ENCODE measurements at regions not wholly inside any gene's neighbourhood (a gene's known extent, or its start where the extent isn't known, plus 50 kb on each side); places are given as distances from the start of the nearest gene placed in this dataset.
"Not testable (repeated sequence)": the region's sequence is repeated elsewhere in the genome, so short reads cannot be mapped to it uniquely, and the experiment has no call there.

DNA sequence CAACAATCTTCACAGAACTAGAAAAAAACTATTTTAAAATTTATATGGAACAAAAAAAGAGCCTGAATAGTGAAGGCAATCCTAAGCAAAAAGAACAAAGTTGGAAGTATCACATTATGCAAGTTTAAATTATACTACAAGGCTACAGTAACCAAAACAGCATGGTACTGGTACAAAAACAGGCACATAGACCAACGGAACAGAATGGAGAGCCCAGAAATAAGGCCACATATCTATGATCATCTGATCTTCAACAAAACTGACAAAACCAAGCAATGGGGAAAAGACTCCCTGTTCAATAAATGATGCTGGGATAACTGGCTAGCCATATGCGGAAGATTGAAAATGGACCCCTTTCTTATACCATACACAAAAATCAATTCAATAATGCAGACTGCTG, 74.4 kb upstream of the RTN4 start:
- not testable (repeated sequence) for H3K27ac ChIP-seq (ENCODE audit: low read depth, low read length, severe bottlenecking); H3K9me3 ChIP-seq (ENCODE audit: control insufficient read depth, low read length); H3K4me3 ChIP-seq (ENCODE audit: extremely low read depth, insufficient read depth, low read length, poor library complexity, severe bottlenecking); H3K36me3 ChIP-seq (ENCODE audit: control insufficient read depth, insufficient read depth, low read length)
- WGBS, 2 experiments (ENCODE audit: insufficient coverage in 2 of 2) = no CpG with 5 or more reads among the region's 2 CpGs
- peaks cover 11% of the 10 kb centered on the region for H3K4me1 ChIP-seq (ENCODE audit: control insufficient read depth, insufficient read depth, low read length, poor library complexity, severe bottlenecking)

DNA sequence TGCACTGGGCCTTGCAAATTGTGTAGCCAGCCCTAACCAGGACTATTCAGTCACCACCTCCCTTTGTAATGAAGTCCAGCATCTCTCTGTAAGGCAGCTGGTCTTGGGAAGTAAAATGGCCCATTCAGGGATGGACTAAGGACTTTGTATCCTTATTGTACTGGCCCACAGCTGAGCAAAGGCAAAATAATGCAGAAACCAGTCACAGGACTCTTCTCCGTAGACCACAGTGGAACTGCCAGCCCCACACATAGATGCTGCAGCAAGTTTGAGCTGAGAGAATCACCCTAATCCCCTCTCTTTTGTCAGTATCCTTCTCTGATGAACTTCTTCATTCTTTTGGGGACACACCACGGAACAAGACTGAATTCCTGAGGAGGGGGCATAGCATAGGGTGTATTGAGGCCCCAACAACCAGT, 73.6 kb upstream of the RTN4 start:
- WGBS, 2 experiments (ENCODE audit: insufficient coverage in 2 of 2) = 64 to 83% methylated on average over 1 to 2 of the region's 2 CpGs

DNA sequence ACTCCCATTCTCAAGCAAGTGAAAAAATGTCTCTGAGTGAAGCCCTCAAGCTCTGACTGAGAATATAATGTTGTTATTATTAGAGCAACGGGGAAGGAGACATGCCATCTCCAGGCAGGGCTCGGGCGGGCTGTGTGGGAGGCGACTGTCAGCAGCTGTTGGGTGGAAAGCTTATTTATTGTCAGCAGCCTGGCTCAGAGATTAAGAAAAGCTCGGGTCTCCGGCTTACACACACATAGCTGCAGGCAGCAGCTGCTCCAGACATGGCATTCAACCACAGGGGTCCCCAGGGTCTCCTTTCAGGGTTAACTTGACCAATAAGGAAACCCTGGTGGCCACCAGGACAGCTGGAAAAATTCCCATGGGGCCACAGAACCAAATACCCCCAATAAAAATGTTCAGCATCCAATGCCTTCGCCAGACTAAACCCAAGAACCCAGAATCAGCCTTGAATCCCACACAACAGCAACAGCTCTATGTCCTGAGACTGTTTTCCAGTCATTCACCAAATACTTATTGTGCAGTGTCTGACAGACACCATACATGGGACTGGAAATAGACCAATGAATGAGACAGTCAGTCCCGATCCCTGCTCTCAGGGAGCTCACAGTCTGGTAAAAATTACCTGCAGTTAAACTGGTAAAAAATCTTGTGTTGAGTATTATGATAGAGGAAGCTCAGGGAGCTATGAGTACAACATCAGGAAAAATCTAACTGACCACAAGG, 70.5 kb upstream of the RTN4 start:
- Histone ChIP-seq H3K27ac (ENCODE audit: low read depth, low read length, severe bottlenecking) (no peak overlapping the region), H3K4me3 (ENCODE audit: extremely low read depth, insufficient read depth, low read length, poor library complexity, severe bottlenecking) (no peak overlapping the region), H3K36me3 (ENCODE audit: control insufficient read depth, insufficient read depth, low read length) (no peaks in the 10 kb centered on the region), H3K9me3 (ENCODE audit: control insufficient read depth, low read length) (no peaks in the 10 kb centered on the region), H3K4me1 (ENCODE audit: control insufficient read depth, insufficient read depth, low read length, poor library complexity, severe bottlenecking) (peaks cover 26% of the 10 kb centered on the region)
- 83 to 85% methylated on average over 4 to 8 of the region's 8 CpGs for WGBS, 2 experiments (ENCODE audit: insufficient coverage in 2 of 2)

More for the DNA sequence above, 73.6 kb upstream of the RTN4 start:
- Histone ChIP-seq H3K27ac (ENCODE audit: low read depth, low read length, severe bottlenecking) (no peak overlapping the region), H3K36me3 (ENCODE audit: control insufficient read depth, insufficient read depth, low read length) (no peaks in the 10 kb centered on the region), H3K4me3 (ENCODE audit: extremely low read depth, insufficient read depth, low read length, poor library complexity, severe bottlenecking) (no peak overlapping the region), H3K9me3 (ENCODE audit: control insufficient read depth, low read length) (no peaks in the 10 kb centered on the region), H3K4me1 (ENCODE audit: control insufficient read depth, insufficient read depth, low read length, poor library complexity, severe bottlenecking) (peaks cover 17% of the 10 kb centered on the region)

DNA sequence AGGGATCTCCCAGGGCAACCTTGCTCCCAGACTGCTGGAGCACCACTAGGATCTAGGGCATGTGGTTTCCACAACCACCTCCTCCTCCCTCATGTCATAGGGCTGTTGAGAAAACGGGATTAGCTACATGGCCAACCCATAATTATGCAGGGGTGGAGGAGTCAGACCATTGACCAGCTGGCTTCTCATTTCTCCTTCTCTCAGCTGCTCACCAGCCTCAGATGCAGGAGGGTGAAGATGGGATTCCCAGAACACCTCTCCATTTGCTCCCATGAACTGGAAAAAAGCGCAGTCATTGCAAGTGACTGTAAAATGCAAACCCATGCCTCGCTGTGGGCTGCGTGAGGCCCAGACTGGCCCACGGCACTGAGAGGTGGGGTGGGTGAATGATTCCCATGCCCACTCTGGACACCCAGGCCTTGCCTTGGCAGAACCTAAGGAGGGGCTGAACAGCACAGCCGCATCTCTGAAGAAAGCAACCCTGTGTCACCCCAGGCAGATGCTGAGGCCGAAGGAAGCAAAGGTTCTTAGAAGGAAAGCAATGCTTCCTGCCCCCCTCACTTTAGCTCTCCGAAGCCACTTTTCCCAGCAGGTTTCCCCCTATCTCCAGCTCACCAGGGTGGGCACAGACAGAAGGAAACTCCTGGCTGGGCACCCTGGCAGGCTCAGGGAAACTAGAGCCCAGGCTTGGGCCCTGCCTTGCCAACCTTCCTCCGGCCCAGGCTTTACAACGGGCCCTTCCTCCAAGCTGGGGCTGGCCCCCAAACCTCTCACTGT, 69.6 kb upstream of the RTN4 start:
- Histone ChIP-seq H3K27ac (ENCODE audit: low read depth, low read length, severe bottlenecking) (no peak overlapping the region), H3K4me3 (ENCODE audit: extremely low read depth, insufficient read depth, low read length, poor library complexity, severe bottlenecking) (no peak overlapping the region), H3K9me3 (ENCODE audit: control insufficient read depth, low read length) (no peaks in the 10 kb centered on the region), H3K4me1 (ENCODE audit: control insufficient read depth, insufficient read depth, low read length, poor library complexity, severe bottlenecking) (peaks cover 35% of the 10 kb centered on the region), H3K36me3 (ENCODE audit: control insufficient read depth, insufficient read depth, low read length) (no peaks in the 10 kb centered on the region)
- 87 to 91% methylated on average over 5 to 6 of the region's 10 CpGs for WGBS, 2 experiments (ENCODE audit: insufficient coverage in 2 of 2)

DNA sequence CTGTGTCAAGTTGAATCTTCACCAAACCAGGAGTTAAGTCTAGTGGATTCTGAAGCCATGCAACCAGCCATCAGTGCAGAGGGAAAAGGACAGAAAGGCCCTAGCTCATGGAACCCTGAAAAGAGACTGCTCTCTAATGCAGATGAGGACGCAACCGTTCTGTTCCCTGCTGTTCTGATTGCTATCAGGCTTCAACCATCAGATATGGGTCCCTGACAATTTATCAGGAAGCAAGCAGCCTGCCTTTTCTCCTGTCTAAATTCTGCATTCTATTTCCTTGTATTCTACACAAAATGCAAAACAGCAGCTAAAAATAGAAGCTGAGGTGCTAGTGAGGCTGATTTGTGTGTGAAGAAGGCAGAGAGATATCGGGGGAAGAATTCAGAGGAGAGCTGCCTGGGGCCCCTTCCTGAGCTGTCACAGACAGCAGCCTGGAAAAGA, 68.4 kb upstream of the RTN4 start:
- 40 to 41% methylated on average over 3 of the region's 3 CpGs for WGBS, 2 experiments (ENCODE audit: insufficient coverage in 2 of 2)
- Histone ChIP-seq H3K9me3 (ENCODE audit: control insufficient read depth, low read length) (no peaks in the 10 kb centered on the region), H3K27ac (ENCODE audit: low read depth, low read length, severe bottlenecking) (no peak overlapping the region), H3K4me1 (ENCODE audit: control insufficient read depth, insufficient read depth, low read length, poor library complexity, severe bottlenecking) (peaks cover 39% of the 10 kb centered on the region), H3K36me3 (ENCODE audit: control insufficient read depth, insufficient read depth, low read length) (no peaks in the 10 kb centered on the region), H3K4me3 (ENCODE audit: extremely low read depth, insufficient read depth, low read length, poor library complexity, severe bottlenecking) (no peak overlapping the region)

DNA sequence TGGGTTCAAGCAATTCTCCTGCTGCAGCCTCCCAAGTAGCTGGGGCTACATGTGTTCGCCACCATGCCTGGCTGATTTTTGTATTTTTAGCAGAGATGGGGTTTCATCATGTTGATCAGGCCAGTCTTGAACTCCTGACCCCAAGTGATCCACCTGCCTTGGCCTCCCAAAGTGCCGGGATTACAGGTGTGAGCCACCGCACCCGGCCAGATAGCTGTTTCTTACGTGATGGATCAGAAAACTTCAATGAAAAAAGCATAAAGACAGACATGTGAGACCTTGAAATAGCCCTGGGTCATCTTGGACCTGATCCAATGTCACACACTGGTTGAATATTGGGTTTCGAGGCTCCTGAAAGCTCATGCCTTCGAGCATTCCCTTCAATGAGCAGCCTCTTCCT, 66.7 kb upstream of the RTN4 start:
- H3K36me3 ChIP-seq (ENCODE audit: control insufficient read depth, insufficient read depth, low read length) = no peaks in the 10 kb centered on the region
- no peak overlapping the region for H3K4me3 ChIP-seq (ENCODE audit: extremely low read depth, insufficient read depth, low read length, poor library complexity, severe bottlenecking)
- no peaks in the 10 kb centered on the region for H3K9me3 ChIP-seq (ENCODE audit: control insufficient read depth, low read length)
- peaks cover 54% of the 10 kb centered on the region for H3K4me1 ChIP-seq (ENCODE audit: control insufficient read depth, insufficient read depth, low read length, poor library complexity, severe bottlenecking)
- no peak overlapping the region for H3K27ac ChIP-seq (ENCODE audit: low read depth, low read length, severe bottlenecking)
- WGBS, 2 experiments (ENCODE audit: insufficient coverage in 2 of 2) = 82 to 93% methylated on average over 4 to 7 of the region's 7 CpGs

DNA sequence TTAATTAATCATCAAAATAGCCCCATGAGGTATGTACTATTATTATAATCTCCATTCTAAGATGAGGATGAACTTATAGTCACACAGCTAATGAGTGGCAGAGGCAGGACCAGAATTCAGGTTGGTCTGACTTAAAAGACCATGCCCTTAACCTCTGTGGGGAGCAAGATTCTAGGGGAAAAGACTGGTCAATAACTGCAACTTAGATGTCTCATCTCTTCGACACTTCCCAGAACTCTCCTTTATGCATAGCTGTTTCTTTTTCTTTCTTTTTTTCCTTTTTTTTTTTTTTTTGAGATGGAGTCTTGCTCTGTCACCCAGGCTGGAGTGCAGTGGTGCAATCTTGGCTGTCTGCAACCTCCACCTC, 66.3 kb upstream of the RTN4 start:
- Histone ChIP-seq H3K27ac (ENCODE audit: low read depth, low read length, severe bottlenecking) (peak overlapping the region; percentile 44), H3K4me1 (ENCODE audit: control insufficient read depth, insufficient read depth, low read length, poor library complexity, severe bottlenecking) (peaks cover 56% of the 10 kb centered on the region), H3K9me3 (ENCODE audit: control insufficient read depth, low read length) (no peaks in the 10 kb centered on the region), H3K4me3 (ENCODE audit: extremely low read depth, insufficient read depth, low read length, poor library complexity, severe bottlenecking) (no peak overlapping the region), H3K36me3 (ENCODE audit: control insufficient read depth, insufficient read depth, low read length) (no peaks in the 10 kb centered on the region)
- no CpG with 5 or more reads among the region's 1 CpG for WGBS, 2 experiments (ENCODE audit: insufficient coverage in 2 of 2)

DNA sequence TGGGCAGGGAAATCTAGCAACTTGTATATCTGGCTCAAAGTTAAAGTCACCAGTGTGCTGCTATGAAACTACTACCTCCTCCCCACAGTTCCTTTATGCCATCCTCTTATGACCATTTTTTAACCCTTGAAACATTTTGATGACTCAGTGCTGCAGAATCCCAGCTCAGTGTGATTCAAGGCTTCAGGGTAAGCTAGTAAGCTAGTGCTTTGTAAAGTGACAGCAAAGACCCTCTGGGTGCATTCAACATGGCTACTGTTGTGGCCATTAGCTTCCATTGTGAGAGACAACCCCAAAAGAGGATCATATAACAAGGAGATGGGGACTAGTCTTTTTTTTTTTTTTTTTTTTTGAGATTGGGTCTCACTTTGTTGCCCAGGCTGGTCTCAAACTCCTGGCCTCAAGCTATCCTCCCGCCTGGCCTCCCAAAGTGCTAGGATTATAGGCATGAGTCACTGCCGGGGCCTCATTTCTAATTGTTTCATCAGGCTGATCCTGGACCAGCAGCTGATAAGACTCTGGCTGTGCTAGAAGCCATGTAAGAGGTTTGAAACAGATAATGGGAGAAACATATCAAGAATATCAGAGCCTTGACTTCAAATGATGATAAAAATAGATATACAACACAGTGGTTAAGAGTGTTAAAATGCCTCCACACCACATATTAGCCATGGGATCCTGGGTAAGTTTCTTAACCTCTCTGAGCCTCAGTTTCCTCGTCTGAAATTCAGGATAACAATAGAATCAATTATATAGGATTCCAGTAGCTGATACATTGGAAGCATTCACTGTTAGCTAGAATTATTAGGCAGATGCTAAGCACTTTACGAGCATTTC, 65.7 kb upstream of the RTN4 start:
- Histone ChIP-seq H3K4me1 (ENCODE audit: control insufficient read depth, insufficient read depth, low read length, poor library complexity, severe bottlenecking) (peaks cover 62% of the 10 kb centered on the region), H3K27ac (ENCODE audit: low read depth, low read length, severe bottlenecking) (peak overlapping the region; percentile 44), H3K4me3 (ENCODE audit: extremely low read depth, insufficient read depth, low read length, poor library complexity, severe bottlenecking) (no peak overlapping the region), H3K36me3 (ENCODE audit: control insufficient read depth, insufficient read depth, low read length) (no peaks in the 10 kb centered on the region), H3K9me3 (ENCODE audit: control insufficient read depth, low read length) (no peaks in the 10 kb centered on the region)
- WGBS, 2 experiments (ENCODE audit: insufficient coverage in 2 of 2) = 93% methylated on average over 2 of the region's 4 CpGs

DNA sequence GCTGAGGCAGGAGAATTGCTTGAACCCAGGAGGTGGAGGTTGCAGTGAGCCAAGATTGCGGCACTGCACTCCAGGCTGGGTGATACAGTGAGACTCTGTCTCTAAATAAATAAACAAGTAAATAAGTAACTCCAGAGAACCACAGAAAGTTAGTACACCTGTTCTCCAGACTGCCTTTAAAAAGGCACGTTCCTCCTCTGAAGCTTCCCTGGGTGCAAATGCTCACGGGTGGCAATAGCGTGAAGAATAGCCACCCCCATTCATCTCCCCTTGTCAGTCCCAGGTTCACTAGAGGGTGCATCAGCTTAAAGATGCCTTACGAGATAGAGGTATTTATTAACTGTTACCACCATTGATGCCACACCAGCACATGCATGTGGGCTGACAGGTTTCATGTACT, 64.3 kb upstream of the RTN4 start:
- no peak overlapping the region for H3K27ac ChIP-seq (ENCODE audit: low read depth, low read length, severe bottlenecking)
- WGBS, 2 experiments (ENCODE audit: insufficient coverage in 2 of 2) = 96 to 100% methylated on average over 1 to 3 of the region's 5 CpGs
- H3K9me3 ChIP-seq (ENCODE audit: control insufficient read depth, low read length) = no peaks in the 10 kb centered on the region
- H3K36me3 ChIP-seq (ENCODE audit: control insufficient read depth, insufficient read depth, low read length) = no peaks in the 10 kb centered on the region
- H3K4me1 ChIP-seq (ENCODE audit: control insufficient read depth, insufficient read depth, low read length, poor library complexity, severe bottlenecking) = peaks cover 65% of the 10 kb centered on the region
- no peak overlapping the region for H3K4me3 ChIP-seq (ENCODE audit: extremely low read depth, insufficient read depth, low read length, poor library complexity, severe bottlenecking)

DNA sequence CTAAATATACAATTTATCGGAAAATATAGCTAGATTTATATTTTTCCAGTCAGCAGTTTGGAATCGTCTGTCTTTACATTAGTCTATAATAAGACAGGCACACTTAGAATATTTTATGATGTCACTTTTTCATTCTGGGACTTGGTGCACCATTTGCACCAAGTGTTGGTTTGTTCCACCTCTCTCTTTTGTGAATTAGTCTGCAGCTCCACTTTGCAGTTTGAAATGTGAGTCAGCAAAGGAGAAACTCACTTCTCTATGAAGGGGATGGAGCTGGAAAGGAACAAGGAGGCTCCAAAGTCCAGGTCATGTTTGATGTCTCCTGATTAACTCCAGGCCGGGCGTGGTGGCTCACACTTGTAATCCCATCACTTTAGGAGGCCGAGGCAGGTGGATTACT, 63.8 kb upstream of the RTN4 start:
- H3K9me3 ChIP-seq (ENCODE audit: control insufficient read depth, low read length) = no peaks in the 10 kb centered on the region
- H3K4me1 ChIP-seq (ENCODE audit: control insufficient read depth, insufficient read depth, low read length, poor library complexity, severe bottlenecking) = peaks cover 65% of the 10 kb centered on the region
- H3K27ac ChIP-seq (ENCODE audit: low read depth, low read length, severe bottlenecking) = no peak overlapping the region
- H3K4me3 ChIP-seq (ENCODE audit: extremely low read depth, insufficient read depth, low read length, poor library complexity, severe bottlenecking) = no peak overlapping the region
- H3K36me3 ChIP-seq (ENCODE audit: control insufficient read depth, insufficient read depth, low read length) = no peaks in the 10 kb centered on the region
- 90 to 100% methylated on average over 2 to 4 of the region's 5 CpGs for WGBS, 2 experiments (ENCODE audit: insufficient coverage in 2 of 2)

Data from mesodermal cell (in vitro differentiated cells).